GM21390 (cell line): ENCODE measurements at regions not wholly inside any gene's neighbourhood (a gene's known extent, or its start where the extent isn't known, plus 50 kb on each side); places are given as distances from the start of the nearest gene placed in this dataset.
"Not testable (repeated sequence)": the region's sequence is repeated elsewhere in the genome, so short reads cannot be mapped to it uniquely, and the experiment has no call there.

Experiments used
- ATAC-seq: cut with Tn5 transposase; IDR thresholded peaks from one replicate; pipeline ENCODE4 v1.9.1; 2021; ENCODE audit not compliant: unreplicated experiment

DNA sequence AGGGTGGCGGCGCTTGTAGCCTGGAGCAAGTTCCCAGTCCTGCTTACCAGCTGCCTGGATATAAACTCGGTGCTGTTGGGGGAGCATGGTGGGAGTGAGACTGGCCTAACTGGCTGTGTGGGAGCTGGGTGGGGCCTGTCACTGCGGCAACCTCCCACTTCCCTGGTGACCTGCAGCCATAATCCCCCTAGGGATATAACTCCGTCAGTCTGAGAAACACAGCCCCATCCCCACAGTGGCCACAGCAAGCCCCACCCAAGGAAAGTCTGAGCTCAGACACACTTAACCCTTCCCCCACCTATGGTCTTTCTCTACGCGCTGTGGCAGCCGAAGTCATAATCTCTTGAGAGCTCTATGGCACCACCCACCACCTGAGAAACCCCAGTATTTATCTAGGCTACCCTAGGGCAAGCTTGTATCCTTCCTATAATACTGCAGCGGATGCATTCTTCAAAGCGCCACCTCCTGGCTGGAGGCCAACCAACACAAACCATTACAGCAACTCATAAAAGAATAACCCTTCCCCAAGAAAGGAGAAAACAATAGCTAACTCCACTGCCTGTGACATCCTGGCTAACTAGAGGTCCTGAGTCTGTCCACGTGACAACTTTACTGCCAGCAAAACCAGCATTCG lies 57.4 kb downstream of the ZNF648 start:
- no peak for ATAC-seq

DNA sequence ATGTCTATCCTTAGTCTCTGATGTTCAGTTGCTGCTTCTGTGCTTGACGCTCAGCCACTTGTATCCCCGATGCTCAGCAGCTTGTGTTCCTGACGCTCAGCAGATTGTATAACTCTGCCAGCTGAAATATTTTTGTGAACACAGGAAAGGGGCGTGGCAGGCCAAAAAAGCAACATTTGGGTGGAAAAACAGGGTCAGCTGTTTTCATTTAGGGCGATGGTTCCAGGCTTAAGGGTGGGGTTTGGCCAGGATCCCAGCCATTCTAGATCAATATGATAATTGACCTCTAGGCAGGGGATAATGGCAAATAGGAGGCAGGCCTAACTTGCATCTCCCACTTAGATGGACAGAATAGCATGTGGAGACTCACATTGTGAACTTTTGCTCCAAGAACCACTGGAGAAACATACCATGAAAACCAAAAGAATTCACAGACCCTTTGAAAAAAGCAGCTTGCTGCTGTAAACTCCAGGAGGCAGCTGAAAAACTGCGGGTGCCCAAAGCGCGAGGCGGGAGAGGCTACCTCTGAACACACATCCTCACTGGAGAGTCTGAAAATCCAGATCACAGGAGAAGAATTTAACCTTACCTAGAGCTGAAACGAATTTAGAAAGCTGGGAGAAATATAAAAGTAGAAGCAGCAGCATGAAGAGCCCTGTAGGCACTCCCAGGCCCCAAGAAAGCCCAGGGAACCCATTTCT lies 58.3 kb downstream of the ZNF648 start:
- ATAC-seq: no peak

DNA sequence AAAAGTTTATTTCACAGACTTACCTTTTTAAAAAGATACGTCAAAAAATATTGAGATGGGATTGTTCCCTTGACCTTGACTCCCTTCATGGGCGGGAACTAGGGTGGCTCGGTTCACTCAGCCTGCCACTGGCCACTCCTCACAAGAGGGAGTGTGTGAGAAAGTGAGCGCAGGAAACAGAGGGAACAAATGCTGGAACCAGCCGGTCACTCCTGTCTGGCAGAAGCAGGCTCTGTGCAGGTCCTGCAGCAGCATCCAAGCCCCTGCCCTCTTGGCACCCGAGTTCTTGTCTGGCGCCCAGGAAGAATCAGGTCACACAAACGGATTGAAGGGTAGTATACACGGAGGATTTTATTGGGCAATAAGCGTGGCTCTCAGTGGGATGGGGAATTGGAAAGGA lies 58.9 kb downstream of the ZNF648 start:
- ATAC-seq: no peak

DNA sequence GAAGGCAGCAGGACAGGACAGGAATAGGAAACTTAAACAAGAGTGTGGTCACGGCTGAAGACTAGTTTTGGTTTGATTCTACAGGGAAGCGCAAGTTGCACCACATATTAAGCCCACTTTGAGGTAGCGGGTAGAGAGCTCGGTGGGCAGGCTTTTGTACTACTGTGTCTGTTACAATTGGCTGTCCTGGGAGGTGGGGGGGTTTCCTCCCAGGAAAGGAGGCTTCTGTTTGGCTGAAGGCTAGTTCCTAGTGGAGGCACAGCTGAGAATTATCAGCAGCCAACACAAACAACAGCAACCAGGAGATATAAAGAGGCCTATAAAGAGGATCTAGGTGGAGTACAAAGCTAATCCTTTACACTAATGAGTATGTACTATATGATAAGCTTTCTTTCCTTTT lies 62.7 kb downstream of the ZNF648 start:
- no peak for ATAC-seq

DNA sequence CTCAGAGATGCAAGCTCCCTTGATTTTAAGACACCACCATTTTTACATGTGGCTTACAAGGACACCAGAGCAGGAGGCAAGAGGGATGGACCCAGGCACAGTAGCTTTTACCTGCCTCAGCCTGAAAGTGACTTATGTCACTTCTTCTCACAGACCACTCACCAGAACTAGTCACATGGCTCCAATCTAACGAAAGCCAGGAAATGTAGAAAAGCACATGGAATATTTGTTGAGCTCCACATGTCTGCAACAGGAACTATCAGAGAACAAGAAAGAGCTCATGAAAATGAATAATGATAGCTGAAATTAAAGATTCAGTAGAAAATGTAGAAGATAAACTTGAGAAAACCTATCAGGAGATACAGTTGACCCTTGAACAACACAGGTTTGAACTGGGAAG lies 69.4 kb downstream of the ZNF648 start:
- no peak for ATAC-seq

DNA sequence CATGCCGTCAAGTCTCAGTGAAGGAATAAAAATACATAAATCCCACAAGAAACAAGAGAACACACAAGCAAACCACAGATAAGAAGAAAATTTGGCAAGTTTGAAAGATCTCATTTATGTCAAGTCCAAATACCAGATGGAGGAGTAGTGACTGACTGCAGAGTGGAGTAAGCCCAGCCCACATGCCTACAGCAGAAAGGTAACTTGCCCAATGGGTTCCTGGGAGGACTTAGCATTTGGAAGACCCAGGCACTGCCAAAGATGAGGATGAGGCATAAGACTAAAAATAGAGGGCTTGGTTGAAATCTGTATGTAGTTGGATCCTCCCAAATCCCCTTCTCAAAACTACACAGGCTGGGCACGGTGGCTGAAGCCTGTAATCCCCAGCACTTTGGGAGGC lies 70.8 kb downstream of the ZNF648 start:
- ATAC-seq: no peak

DNA sequence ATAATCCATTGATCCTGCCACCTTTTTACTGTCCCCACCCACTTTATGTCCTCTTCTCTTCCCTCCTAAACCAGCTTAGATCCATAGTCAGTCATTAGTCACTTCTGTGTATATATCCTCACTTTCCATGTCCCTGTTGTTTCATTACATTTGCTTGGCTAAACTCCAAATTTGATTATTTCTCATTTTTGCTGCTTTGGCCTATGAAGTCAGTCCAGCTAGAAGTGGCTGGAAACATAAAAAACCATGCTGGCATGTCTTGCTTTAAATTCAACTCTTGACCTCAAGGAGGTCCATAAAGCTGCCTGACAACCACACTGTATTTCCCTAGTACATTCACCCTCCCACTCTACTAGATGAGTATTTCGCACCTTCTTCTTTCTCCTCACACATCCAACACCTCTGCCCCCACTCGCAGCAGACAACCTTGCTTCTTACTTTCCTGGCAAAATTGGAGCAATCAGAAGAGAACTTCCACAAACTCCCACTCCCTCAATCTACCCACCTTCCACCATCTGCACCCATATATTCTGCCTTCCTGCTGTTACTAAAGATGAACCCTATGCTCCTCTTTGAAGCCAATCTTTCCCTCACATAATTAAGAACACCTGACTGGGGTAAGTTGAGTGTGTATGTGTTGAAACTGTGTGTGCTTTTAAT lies 72.1 kb downstream of the ZNF648 start:
- ATAC-seq: no peak

DNA sequence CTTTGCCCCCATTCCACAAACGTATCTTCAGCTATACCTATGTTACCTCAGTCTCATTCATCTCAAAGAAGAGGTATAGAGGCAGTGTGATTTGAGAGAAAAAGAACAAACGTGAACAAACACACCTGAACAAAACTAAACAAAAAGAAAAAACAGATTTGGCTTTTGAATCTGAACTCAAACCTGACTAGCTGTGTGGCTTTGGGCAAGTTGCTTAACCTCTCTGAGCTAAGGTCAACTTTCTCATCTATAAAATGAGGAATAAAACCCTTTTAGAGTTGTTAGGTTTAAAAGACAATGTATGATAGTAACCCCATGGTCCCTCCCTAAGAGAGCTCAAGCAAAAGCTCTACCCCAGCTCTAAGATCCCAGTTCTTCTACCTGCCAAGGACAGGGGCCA lies 73.5 kb downstream of the ZNF648 start:
- no peak for ATAC-seq

DNA sequence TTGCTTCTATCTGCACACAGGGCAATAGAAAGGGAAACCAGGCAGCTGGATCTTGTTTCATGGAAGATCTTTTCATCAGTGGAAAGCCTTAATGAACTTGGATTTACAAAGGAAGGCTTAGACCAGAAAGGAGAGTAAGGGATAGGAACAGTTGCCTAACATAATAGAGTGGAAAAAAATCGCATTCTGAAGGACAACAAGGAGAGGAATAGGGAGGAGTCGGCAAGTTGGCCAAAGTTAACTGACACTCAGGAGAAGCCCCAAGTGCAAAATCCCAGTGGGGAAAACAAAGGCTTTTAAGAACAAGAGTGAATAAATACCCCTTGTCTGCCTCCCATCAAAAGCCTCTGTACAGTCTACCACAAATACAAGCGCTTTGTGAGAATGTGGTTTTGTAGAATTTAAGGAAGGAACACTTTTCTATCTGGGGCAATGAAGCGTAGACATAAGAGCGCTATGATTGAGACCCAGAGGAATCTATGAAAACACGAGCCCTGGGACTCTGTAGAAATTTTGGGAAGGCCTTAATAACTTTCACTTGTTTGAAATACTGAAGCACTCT lies 74.1 kb downstream of the ZNF648 start:
- ATAC-seq: no peak

DNA sequence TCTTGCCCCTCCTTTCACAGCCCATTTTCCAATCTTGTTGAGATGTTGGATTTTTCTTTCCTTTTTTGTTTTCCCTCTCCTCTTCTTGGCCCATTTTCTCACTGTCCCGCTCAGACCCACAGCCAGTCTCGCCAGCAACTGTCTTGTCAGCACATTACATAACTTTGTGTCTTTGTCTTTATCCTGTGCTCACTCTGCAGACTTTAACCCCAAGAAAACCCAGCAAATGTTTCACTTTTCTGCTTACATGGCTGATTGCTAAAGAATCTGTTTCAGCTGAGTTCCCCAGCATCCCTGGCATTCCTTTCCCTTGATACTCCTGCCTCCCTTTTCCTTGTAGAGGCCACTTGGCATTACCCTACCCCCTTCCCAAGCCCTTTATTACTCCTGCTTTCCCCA lies 74.6 kb downstream of the ZNF648 start:
- ATAC-seq: no peak

DNA sequence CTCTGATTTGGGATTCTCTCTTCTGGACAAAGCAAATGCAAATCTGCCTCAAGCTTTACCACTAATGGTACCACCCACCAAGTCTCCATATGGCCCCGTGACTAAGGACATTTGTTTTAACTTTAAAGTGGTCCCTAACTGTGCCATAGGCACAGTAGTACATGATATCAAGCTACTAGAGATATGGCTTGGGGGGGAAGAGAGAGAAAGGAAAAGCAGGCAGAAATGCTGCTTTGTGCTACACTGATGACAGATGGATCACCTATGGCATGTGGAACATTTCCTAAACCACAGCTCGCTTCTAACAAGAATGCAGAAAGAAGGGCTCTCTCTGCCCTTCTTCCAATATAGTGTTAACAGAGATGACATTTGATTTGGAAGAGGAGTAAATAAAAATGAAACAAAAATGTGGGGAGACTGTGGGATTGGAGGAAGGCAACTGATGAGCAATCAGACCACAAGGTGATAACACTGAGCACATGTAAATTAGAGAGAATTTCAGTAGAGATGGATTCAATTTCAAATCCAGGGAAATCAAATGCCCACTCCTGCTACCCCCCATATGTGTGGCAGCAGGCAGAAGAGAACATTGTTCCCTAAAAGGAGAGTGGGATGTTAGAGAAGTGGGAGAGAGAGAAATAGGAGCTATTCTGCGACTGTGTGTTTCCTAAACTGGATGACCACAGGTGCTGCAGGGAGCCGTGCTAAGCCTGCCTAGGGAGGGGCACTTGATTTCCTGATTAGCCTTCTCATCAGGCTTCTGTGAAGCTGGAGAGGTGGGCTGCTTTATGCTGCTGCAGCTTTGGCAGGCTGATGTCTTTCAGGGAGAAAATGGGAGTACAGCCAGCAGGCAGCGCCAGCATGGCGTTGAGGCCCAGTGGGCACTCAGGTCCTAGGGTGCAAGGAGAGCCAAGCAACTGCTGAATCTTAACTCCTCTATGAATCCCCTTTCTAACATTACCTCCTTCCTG lies 75.3 kb downstream of the ZNF648 start:
- ATAC-seq: no peak

DNA sequence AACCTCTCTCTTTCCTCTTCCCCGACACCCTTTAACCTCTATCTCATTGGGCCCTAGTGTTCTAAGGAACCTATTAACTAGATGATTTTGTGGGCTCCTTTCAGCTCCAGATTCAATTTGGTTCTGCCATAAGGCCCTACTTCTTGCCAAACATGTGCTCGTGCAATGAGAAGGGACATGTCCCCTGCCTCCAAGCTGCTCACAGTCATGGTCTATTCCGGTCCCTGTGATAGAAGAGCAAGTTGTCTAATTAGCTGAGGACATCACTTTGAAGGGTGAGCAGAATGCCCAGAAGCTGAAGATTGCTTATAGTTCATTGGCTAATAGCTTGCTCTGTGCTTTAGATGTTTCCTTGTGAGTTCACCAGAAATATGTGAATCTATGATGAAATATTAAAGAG lies 76.2 kb downstream of the ZNF648 start:
- no peak for ATAC-seq

DNA sequence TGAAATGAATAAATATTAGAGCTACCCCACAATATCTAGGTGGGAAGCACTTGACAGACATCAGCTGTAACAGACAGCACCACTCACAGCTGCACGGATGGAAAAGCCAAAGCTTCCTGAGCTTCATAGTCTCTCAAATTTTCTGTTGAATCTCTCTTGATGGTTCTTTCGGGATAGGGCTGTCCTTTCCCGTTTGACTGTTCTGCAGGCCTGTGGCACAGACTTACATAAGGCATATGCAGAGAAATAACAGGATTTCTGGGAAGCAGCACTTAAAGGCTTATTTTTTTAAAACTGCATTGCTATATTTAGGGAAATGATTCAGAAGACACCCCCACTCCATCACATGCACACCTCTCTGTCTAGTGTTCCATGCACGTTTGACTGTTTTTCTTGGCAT lies 77.5 kb downstream of the ZNF648 start:
- ATAC-seq: no peak

DNA sequence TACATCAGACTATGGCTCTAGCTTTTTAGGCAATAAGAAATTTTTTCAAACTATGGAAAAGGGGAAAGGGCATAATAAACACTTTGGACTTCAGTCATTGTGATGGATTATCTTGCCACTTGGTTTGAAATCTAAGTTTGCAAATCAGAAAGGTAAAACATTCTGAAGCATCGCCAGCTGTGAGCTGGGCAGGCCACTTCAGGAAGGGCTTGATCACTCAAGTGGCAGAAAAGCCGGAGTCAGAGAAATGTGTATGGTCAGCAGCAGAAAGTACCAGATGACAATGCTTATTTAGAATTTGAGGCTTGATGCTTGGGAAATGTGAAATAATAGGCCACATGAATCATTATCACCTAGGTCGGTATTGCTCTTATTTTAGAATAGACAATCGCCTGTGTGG lies 79.7 kb downstream of the ZNF648 start:
- no peak for ATAC-seq

DNA sequence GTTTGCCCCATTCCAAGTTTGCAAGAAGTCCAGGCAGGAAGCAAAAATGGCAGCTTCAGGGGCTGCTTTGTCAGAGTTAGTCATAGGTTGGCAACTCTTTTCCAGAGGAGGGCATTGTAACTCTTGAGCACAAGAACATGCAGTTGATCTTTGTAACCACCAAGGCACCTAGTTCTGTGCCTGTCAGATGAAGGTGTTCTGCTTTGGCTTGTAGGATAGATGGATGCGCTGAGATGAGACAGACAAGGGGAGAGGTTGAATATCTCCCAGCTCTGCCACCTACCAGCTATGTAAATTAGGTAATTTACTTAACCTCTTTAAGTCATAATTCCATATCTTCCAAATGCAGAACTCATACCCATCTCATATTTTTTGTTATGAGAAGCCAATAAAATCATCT lies 89.3 kb downstream of the ZNF648 start:
- ATAC-seq: no peak

DNA sequence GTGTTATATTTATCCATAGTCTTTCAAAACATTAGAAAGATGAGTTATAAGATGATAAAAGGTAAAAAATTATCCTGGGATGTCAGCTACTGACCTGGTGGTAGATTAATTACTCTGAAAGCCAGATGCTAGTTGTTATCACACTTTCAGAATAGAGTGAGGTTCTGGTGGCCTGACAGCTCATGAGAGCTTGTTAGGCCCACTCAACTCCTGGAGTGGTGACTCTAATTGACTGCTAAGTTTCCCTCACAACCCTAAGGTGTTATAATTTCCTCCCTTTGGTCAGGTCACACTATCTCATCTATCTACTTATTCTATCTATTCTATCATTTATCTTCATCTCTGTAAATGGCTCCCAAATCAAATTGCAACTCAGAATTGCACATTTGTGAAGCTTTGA lies 90.1 kb downstream of the ZNF648 start:
- ATAC-seq: no peak

DNA sequence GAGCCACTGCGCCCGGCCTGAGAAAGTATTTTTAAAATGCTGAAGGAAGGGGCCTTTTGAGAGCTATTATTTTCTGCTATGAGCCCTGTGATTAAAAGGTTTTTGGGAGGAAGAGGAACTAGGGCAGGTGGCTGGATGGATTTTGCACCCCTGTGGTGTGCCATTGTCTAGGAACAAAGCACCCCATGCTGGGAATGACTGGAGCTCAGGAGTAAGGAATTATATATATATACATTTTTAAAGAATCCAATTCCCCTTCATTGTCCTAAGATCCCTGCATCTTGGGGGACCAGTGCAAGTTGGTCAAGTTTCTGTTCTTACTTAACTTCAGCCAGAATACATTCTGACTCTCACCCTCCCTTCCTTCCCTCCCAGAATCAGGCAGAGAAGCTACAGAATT lies 91.6 kb downstream of the ZNF648 start:
- ATAC-seq: no peak

DNA sequence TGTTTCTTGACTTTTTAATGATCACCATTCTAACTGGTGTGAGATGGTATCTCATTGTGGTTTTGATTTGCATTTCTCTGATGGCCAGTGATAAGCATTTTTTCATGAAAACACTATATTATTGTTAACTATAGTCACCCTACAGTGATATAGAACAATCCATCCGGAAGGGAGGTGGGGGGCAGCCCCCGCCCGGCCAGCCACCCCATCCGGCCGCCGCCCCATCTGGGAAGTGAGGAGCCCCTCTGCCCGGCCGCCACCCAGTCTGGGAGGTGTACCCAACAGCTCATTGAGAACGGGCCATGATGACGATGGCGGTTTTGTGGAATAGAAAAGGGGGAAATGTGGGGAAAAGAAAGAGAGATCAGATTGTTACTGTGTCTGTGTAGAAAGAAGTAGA lies 106.8 kb downstream of the ZNF648 start:
- not testable (repeated sequence) for ATAC-seq

DNA sequence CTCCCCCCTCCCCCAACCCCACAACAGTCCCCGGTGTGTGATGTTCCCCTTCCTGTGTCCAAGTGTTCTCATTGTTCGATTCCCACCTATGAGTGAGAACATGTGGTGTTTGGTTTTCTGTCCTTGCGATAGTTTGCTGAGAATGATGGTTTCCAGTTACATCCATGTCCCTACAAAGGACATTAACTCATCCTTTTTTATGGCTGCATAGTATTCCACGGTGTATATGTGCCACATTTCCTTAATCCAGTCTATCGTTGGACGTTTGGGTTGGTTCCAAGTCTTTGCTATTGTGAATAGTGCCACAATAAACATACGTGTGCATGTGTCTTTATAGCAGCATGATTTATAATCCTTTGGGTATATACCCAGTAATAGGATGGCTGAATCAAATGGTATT lies 107.3 kb downstream of the ZNF648 start:
- ATAC-seq: not testable (repeated sequence)

DNA sequence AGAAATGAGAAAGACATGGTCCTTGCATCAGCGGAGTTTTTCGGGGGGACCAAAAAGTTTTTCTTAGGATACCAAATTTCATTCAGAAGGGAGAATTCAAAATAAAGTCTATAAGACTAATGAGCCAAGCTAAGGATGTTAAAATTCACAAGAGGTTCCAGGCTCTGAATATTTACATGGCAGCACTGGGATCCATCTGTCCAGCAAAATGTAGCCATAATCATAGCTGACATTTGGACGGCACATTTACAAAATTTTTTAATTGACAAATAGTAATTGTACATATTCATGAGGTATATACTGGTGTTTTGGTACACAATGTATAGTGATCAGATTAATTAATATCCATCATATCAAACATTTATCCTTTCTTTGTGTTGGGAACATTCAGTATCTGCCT lies 107.9 kb downstream of the ZNF648 start:
- no peak for ATAC-seq

DNA sequence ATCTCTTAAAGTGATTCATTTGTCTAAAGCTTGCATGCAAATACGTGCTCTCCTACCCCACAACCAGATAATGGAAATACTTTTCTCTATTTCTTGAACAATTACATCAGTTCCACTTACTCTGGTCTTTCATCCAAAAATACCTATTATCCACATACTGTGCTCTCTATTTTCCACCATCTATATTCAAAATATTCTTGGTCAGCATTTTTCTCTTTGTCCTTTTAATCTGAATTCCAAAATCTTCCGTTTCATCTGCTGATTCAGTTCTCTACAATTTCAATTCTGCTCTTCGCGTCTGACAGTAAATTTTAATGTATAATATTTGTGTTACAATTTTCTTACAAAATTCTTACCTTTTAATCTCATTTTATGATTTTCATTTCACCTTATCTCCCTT lies 110.3 kb downstream of the ZNF648 start:
- no peak for ATAC-seq
